ENCODE measurements at regions not wholly inside any gene's neighbourhood (a gene's known extent, or its start where the extent isn't known, plus 50 kb on each side); places are given as distances from the start of the nearest gene placed in this dataset.

GRCh38 chr4:181982437-181982836 is 260.8 kb upstream of the TENM3 start:
- 0% methylated on average over 2 of the region's 2 CpGs for WGBS (ENCODE audit: low lambda C conversion rate)
- H3K27me3 ChIP-seq (ENCODE audit: control insufficient read depth in 1 of 2, insufficient read depth in 2 of 2, low read length in 2 of 2): no peaks in the 10 kb centered on the region
- no peaks in the 10 kb centered on the region for H4K20me1 ChIP-seq (ENCODE audit: insufficient read depth, low read length)
- no peaks in the 10 kb centered on the region for H3K4me1 ChIP-seq (ENCODE audit: insufficient read depth, low read length)
- no peak overlapping the region for H2AFZ ChIP-seq (ENCODE audit: low read length)
- ChIA-PET CTCF (ENCODE audit: low intra/inter-chr PET ratio, low total read pairs) (no interaction called here), POLR2A (no interaction called here)
- BruUV-seq (replicated peaks): no TSS peak
- no peak for FAIRE-seq
- no peaks in the 10 kb centered on the region for H3K36me3 ChIP-seq (replicated peaks in 1 of 2; ENCODE audit: control insufficient read depth in 1 of 2, insufficient read depth in 2 of 2, low read length in 2 of 2)
- no peak overlapping the region for H3K27ac ChIP-seq (ENCODE audit: extremely low read length, insufficient read depth, low read length)
- DNase-seq (ENCODE audit: low spot score): no peak
- no peaks in the 10 kb centered on the region for H3K9me3 ChIP-seq (ENCODE audit: low read length)
- no peak overlapping the region for H3K9ac ChIP-seq (ENCODE audit: insufficient read depth, low read depth, low read length)
- ATAC-seq: no peak
- TF ChIP-seq FUBP1 (CRISPR knock-in tag; IDR thresholded peaks at IDR 0.05; ENCODE audit: borderline replicate concordance): no peak
- TF ChIP-seq CC2D1A (CRISPR knock-in tag; IDR thresholded peaks at IDR 0.05): no peak
- no peak for TF ChIP-seq CENPBD1 (CRISPR knock-in tag; IDR thresholded peaks at IDR 0.05; ENCODE audit: borderline replicate concordance, low read depth)
- TF ChIP-seq JDP2 (CRISPR knock-in tag; IDR thresholded peaks at IDR 0.05; ENCODE audit: borderline replicate concordance): no peak
- TF ChIP-seq ZNF468 (CRISPR knock-in tag; IDR thresholded peaks at IDR 0.05): no peak
- no peak for TF ChIP-seq ZNF800 (CRISPR knock-in tag; IDR thresholded peaks at IDR 0.05)
- TF ChIP-seq ATF7 (IDR thresholded peaks at IDR 0.05): no peak
- TF ChIP-seq ATF7 (CRISPR knock-in tag; IDR thresholded peaks at IDR 0.05): no peak
- no peak overlapping the region for H3K4me2 ChIP-seq (ENCODE audit: low read depth, low read length)
- intact Hi-C loops (cut with micrococcal nuclease; ENCODE audit: unreplicated experiment) (no loop called here), in situ Hi-C loops (cut with HindIII; ENCODE audit: extremely low pct_ligation_motif_present, low pct_unique_long_range_greater_than_20kb) (no loop called here)
- H3K4me3 ChIP-seq (replicated peaks in 1 of 3; ENCODE audit: insufficient read depth in 1 of 3, low read depth in 2 of 3, low read length in 3 of 3): no peak overlapping the region
- no peaks in the 10 kb centered on the region for H3K79me2 ChIP-seq (ENCODE audit: insufficient read depth, low read length)

Data from HepG2 (cell line).